Choroid plexus epithelial cell (primary cell): ENCODE measurements at regions not wholly inside any gene's neighbourhood (a gene's known extent, or its start where the extent isn't known, plus 50 kb on each side); places are given as distances from the start of the nearest gene placed in this dataset.

Experiments used
- DNase-seq: peaks from one replicate; pipeline ENCODE4 v3.0.0-alpha.2; 2010; ENCODE audit warnings: low read depth
- H3K4me3 ChIP-seq: 2 replicates; pipeline ENCODE4 v1.5.1; 2011; ENCODE audit warnings: low read depth, mild to moderate bottlenecking, control low read depth, low read length, moderate library complexity
- CTCF ChIP-seq: conservative IDR thresholded peaks from 2 replicates; pipeline ENCODE4 v1.5.1; 2011; ENCODE audit warnings: low read depth, mild to moderate bottlenecking, control low read depth, inconsistent platforms, low read length, moderate library complexity

DNA sequence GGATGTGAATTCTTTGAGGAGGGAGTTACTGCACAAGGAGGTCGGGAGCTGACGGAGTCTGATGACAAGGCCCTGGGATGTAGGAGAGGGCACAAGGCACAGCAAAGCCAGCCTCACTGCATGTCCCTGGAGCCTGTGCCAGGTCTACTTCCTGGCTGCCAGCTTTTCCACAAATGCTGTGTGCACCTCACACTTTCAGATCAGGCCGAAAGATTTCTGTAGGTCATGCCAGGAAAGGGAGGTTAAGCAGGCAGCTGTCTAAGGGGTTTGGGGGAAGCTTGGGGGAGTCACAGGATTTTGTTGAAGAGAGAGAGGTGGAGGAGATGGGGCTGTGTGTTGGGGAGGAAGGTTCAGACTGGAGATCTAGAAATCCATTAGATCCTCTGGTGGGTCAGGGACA lies 792.5 kb downstream of the KCNJ18 start:
- no peak overlapping the region for H3K4me3 ChIP-seq
- TF ChIP-seq CTCF, result no peak
- DNase-seq, result no peak

- H3K4me3 ChIP-seq, result no peak overlapping the region
- no peak for DNase-seq
- no peak for TF ChIP-seq CTCF
Measured at GRCh38 chr17:22490399-22490798, 798.1 kb downstream of the KCNJ18 start.

DNA sequence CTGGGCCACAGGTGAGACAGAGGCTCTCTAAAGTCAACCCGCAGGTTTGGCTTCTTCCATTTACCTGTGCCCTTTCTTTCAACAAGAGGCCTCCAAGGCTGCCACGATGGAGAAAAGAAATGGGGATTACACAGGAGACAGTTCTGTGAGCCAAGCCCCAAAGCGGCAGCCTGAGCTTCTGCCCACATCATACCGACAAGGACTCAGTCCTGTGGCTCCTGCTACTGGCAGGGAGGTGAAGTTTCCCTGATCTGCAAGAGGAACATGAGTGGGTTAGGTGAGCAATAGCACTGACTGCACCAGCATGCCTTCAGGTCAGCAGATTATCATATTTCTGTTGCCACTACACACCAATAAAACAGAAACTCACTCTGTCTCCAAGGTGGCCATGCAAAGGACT lies 800.0 kb downstream of the KCNJ18 start:
- DNase-seq, result no peak
- H3K4me3 ChIP-seq, result no peak overlapping the region
- no peak for TF ChIP-seq CTCF

DNA sequence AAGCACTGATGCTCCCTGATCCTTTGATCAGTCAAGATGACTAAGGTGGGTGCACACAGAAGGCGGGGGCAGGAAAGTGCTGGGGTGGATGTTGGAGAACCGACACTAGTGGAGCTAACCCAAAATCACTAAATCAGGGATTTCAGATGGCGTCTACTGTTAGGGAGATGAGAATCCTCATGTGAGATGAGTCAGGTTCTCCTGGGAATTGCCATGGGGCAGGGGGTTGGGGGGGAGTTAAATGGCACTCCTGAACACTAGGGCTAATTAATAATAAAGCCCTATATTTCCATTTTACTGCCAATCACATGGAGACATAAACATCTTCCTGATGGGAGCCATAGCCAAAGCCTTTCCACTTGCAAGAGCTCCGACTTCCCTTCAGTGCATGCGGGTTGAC lies 804.1 kb downstream of the KCNJ18 start:
- no peak overlapping the region for H3K4me3 ChIP-seq
- DNase-seq, result no peak
- TF ChIP-seq CTCF, result no peak

- H3K4me3 ChIP-seq, result no peak overlapping the region
- DNase-seq, result no peak
- TF ChIP-seq CTCF, result no peak
Measured at GRCh38 chr17:22503322-22503899, 811.1 kb downstream of the KCNJ18 start.

- H3K4me3 ChIP-seq, result no peak overlapping the region
- no peak for TF ChIP-seq CTCF
- DNase-seq, result no peak
Measured at GRCh38 chr17:22505660-22506059, 813.3 kb downstream of the KCNJ18 start.

DNA sequence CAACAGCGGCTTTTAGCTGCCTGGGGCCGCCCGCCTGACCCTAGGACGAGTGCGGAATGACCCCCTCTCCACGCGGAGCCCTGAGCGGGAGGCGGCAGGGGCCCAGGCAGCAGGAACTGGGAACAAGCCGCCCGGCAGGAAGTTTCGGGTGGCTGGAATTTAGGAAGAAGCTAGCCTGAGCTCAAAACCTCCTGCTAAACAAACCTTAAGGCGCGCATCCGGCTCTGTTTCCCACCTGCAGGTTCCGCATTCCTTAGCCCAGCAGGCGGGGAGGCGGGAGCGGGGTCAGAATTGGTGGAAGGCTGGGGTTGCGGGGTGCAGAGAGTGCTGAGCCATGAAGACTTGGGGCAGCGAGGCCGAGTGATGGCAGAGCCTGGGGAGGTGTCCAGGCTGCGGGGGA lies 813.9 kb downstream of the KCNJ18 start:
- H3K4me3 ChIP-seq, result no peak overlapping the region

More for the DNA sequence above, 813.9 kb downstream of the KCNJ18 start:
- no peak for TF ChIP-seq CTCF
- DNase-seq, result no peak
